ENCODE measurements at regions not wholly inside any gene's neighbourhood (a gene's known extent, or its start where the extent isn't known, plus 50 kb on each side); places are given as distances from the start of the nearest gene placed in this dataset.

DNA sequence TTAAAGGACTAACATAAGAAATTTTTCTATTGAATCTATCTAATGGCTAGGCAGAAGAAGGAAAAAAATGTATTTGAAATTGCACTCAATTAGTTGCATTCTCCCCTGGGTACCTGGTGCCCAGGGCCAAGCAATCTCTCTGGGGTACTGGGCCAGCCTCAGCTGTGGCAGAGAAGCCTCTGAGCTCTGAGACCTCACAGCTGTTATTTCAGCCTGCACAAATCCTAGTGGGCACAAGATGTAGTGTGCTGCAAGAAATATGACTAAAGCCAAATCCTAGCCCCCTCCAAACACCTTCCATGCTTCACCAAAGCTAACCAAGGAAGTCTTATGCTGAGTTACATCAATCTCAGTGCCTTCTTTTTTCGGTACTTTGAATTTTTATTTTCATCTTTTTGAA, 478.4 kb downstream of the STK39 start:
- no peak overlapping the region for H3K27ac ChIP-seq (ENCODE audit: insufficient read depth in 1 of 2, low read depth in 1 of 2, low read length in 2 of 2, poor library complexity in 1 of 2, severe bottlenecking in 2 of 2)
- POLR2A ChIA-PET = no interaction called here
- CTCF ChIA-PET = no interaction called here
- no peaks in the 10 kb centered on the region for H3K9me3 ChIP-seq (ENCODE audit: control extremely low read depth in 1 of 5, control insufficient read depth in 4 of 5, insufficient read depth in 2 of 5, low read depth in 1 of 5, low read length in 4 of 5)
- H3K27me3 ChIP-seq (replicated peaks in 2 of 5; ENCODE audit: control insufficient read depth in 4 of 5, insufficient read depth in 5 of 5, low read length in 4 of 5) = peaks cover 0 to 2% (median 0%) of the 10 kb centered on the region in 5 experiments
- DNase-seq = no peak
- no CpG with 5 or more reads among the region's 1 CpG for WGBS (ENCODE audit: insufficient coverage)
- H3K4me3 ChIP-seq (ENCODE audit: control insufficient read depth in 1 of 7, extremely low read depth in 1 of 7, insufficient read depth in 4 of 7, low read depth in 2 of 7, low read length in 6 of 7) = no peak overlapping the region
- H3K4me1 ChIP-seq (ENCODE audit: control extremely low read depth in 1 of 4, control insufficient read depth in 4 of 4, insufficient read depth in 4 of 4, low read length in 3 of 4) = no peaks in the 10 kb centered on the region
- H3K36me3 ChIP-seq (ENCODE audit: control insufficient read depth in 4 of 4, insufficient read depth in 4 of 4, low read length in 3 of 4) = no peaks in the 10 kb centered on the region

GRCh38 chr2:167767830-167768229, 479.6 kb downstream of the STK39 start:
- DNase-seq = no peak
- Histone ChIP-seq H3K36me3 (ENCODE audit: control insufficient read depth in 4 of 4, insufficient read depth in 4 of 4, low read length in 3 of 4) (no peaks in the 10 kb centered on the region), H3K27ac (ENCODE audit: insufficient read depth in 1 of 2, low read depth in 1 of 2, low read length in 2 of 2, poor library complexity in 1 of 2, severe bottlenecking in 2 of 2) (no peak overlapping the region), H3K27me3 (replicated peaks in 2 of 5; ENCODE audit: control insufficient read depth in 4 of 5, insufficient read depth in 5 of 5, low read length in 4 of 5) (peaks cover 0 to 2% (median 0%) of the 10 kb centered on the region in 5 experiments), H3K9me3 (ENCODE audit: control extremely low read depth in 1 of 5, control insufficient read depth in 4 of 5, insufficient read depth in 2 of 5, low read depth in 1 of 5, low read length in 4 of 5) (no peaks in the 10 kb centered on the region), H3K4me3 (ENCODE audit: control insufficient read depth in 1 of 7, extremely low read depth in 1 of 7, insufficient read depth in 4 of 7, low read depth in 2 of 7, low read length in 6 of 7) (no peak overlapping the region), H3K4me1 (ENCODE audit: control extremely low read depth in 1 of 4, control insufficient read depth in 4 of 4, insufficient read depth in 4 of 4, low read length in 3 of 4) (no peaks in the 10 kb centered on the region)
- POLR2A ChIA-PET = no interaction called here
- CTCF ChIA-PET = no interaction called here

DNA sequence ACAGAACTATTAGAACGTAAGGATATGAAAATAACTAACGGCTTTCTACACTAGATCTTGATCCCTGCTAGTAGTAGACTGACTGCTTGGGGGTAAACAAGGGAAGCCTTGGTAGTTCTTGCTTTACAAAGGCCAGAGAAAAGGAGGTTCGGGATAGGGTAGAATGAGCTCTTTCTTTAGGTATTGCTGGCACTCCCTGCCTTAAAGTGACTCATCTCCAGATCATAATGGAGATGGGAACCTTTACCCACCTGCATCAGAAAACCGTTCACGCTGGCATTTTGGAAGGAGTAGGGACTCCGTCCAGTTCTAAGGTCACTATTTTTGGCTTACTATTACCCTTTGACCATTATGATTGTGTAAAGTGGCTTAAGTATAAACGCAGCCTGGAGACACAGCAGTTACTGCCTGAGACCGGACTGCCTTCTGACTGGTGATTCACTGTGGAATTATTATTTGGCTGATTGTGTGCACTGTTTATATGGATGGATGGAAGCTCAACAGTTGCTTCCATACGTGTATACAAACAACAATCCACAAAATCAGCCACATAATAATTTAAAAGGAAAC, 482.5 kb downstream of the STK39 start:
- no peaks in the 10 kb centered on the region for H3K4me1 ChIP-seq (ENCODE audit: control extremely low read depth in 1 of 4, control insufficient read depth in 4 of 4, insufficient read depth in 4 of 4, low read length in 3 of 4)
- no peak overlapping the region for H3K4me3 ChIP-seq (ENCODE audit: control insufficient read depth in 1 of 7, extremely low read depth in 1 of 7, insufficient read depth in 4 of 7, low read depth in 2 of 7, low read length in 6 of 7)
- no peaks in the 10 kb centered on the region for H3K36me3 ChIP-seq (ENCODE audit: control insufficient read depth in 4 of 4, insufficient read depth in 4 of 4, low read length in 3 of 4)
- no peak overlapping the region for H3K27ac ChIP-seq (ENCODE audit: insufficient read depth in 1 of 2, low read depth in 1 of 2, low read length in 2 of 2, poor library complexity in 1 of 2, severe bottlenecking in 2 of 2)
- no peaks in the 10 kb centered on the region for H3K9me3 ChIP-seq (ENCODE audit: control extremely low read depth in 1 of 5, control insufficient read depth in 4 of 5, insufficient read depth in 2 of 5, low read depth in 1 of 5, low read length in 4 of 5)
- CTCF ChIA-PET = no interaction called here
- 100% methylated on average over 2 of the region's 9 CpGs for WGBS (ENCODE audit: insufficient coverage)
- no peak for DNase-seq
- H3K27me3 ChIP-seq (replicated peaks in 2 of 5; ENCODE audit: control insufficient read depth in 4 of 5, insufficient read depth in 5 of 5, low read length in 4 of 5) = peaks cover 0 to 2% (median 0%) of the 10 kb centered on the region in 5 experiments
- POLR2A ChIA-PET = no interaction called here

DNA sequence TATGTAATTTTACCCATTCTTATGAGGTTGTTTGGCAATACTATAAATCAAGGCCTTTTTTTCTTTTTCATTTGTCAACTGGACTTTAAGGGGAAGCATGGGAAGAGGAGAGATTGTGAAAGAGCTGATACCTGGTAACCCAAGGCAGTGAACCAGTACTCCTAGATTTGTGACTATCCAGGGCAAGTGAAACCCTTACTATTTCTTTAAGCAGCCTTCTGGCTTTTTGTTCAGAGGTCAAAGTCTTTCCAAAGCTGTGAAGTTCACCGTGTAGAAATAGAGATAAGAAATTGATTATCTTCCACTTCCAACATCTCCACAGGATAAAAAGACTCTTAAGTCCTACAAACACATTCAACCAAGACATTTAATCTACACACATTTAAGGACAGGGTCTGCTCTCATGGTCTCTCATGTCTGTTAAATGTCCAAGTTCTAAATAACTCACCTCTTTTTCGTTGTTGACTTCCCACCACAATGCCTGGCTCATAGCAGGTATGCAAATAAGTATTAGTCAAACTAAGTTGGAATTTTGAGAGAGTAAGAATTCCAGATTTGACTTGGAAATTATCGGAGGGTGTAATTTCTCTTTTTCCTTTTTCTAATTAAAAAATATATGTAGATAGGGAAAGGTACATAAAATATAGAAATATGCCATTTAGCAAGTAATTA, 485.8 kb downstream of the STK39 start:
- no peaks in the 10 kb centered on the region for H3K4me1 ChIP-seq (ENCODE audit: control extremely low read depth in 1 of 4, control insufficient read depth in 4 of 4, insufficient read depth in 4 of 4, low read length in 3 of 4)
- no peak overlapping the region for H3K27ac ChIP-seq (ENCODE audit: insufficient read depth in 1 of 2, low read depth in 1 of 2, low read length in 2 of 2, poor library complexity in 1 of 2, severe bottlenecking in 2 of 2)
- DNase-seq = no peak
- WGBS (ENCODE audit: insufficient coverage) = no CpG with 5 or more reads among the region's 3 CpGs
- H3K36me3 ChIP-seq (ENCODE audit: control insufficient read depth in 4 of 4, insufficient read depth in 4 of 4, low read length in 3 of 4) = no peaks in the 10 kb centered on the region
- H3K27me3 ChIP-seq (replicated peaks in 2 of 5; ENCODE audit: control insufficient read depth in 4 of 5, insufficient read depth in 5 of 5, low read length in 4 of 5) = peaks cover 0 to 2% (median 0%) of the 10 kb centered on the region in 5 experiments
- no peaks in the 10 kb centered on the region for H3K9me3 ChIP-seq (ENCODE audit: control extremely low read depth in 1 of 5, control insufficient read depth in 4 of 5, insufficient read depth in 2 of 5, low read depth in 1 of 5, low read length in 4 of 5)
- H3K4me3 ChIP-seq (ENCODE audit: control insufficient read depth in 1 of 7, extremely low read depth in 1 of 7, insufficient read depth in 4 of 7, low read depth in 2 of 7, low read length in 6 of 7) = no peak overlapping the region
- ChIA-PET POLR2A (no interaction called here), CTCF (interaction anchor here (1.7 kb wide), 1 partner anchor 9 kb away, joined by 3 read pairs; no protein-coding TSS in a partner anchor)

- POLR2A ChIA-PET = no interaction called here
These were observed 487.9 kb downstream of the STK39 start for GRCh38 chr2:167759531-167759930.

GRCh38 chr2:167758292-167758691, 489.1 kb downstream of the STK39 start:
- Histone ChIP-seq H3K27ac (ENCODE audit: insufficient read depth in 1 of 2, low read depth in 1 of 2, low read length in 2 of 2, poor library complexity in 1 of 2, severe bottlenecking in 2 of 2) (no peak overlapping the region), H3K4me3 (ENCODE audit: control insufficient read depth in 1 of 7, extremely low read depth in 1 of 7, insufficient read depth in 4 of 7, low read depth in 2 of 7, low read length in 6 of 7) (no peak overlapping the region), H3K27me3 (replicated peaks in 2 of 5; ENCODE audit: control insufficient read depth in 4 of 5, insufficient read depth in 5 of 5, low read length in 4 of 5) (no peaks in the 10 kb centered on the region), H3K36me3 (ENCODE audit: control insufficient read depth in 4 of 4, insufficient read depth in 4 of 4, low read length in 3 of 4) (no peaks in the 10 kb centered on the region), H3K9me3 (ENCODE audit: control extremely low read depth in 1 of 5, control insufficient read depth in 4 of 5, insufficient read depth in 2 of 5, low read depth in 1 of 5, low read length in 4 of 5) (no peaks in the 10 kb centered on the region), H3K4me1 (ENCODE audit: control extremely low read depth in 1 of 4, control insufficient read depth in 4 of 4, insufficient read depth in 4 of 4, low read length in 3 of 4) (no peaks in the 10 kb centered on the region)
- CTCF ChIA-PET = no interaction called here
- no peak for DNase-seq
- POLR2A ChIA-PET = no interaction called here
- WGBS (ENCODE audit: insufficient coverage) = 79% methylated on average over 5 of the region's 6 CpGs

More at GRCh38 chr2:167759531-167759930, 487.9 kb downstream of the STK39 start:
- no peaks in the 10 kb centered on the region for H3K36me3 ChIP-seq (ENCODE audit: control insufficient read depth in 4 of 4, insufficient read depth in 4 of 4, low read length in 3 of 4)
- no peak for DNase-seq
- no peak overlapping the region for H3K27ac ChIP-seq (ENCODE audit: insufficient read depth in 1 of 2, low read depth in 1 of 2, low read length in 2 of 2, poor library complexity in 1 of 2, severe bottlenecking in 2 of 2)
- no peak overlapping the region for H3K4me3 ChIP-seq (ENCODE audit: control insufficient read depth in 1 of 7, extremely low read depth in 1 of 7, insufficient read depth in 4 of 7, low read depth in 2 of 7, low read length in 6 of 7)
- WGBS (ENCODE audit: insufficient coverage) = 100% methylated on average over 2 of the region's 3 CpGs
- H3K9me3 ChIP-seq (ENCODE audit: control extremely low read depth in 1 of 5, control insufficient read depth in 4 of 5, insufficient read depth in 2 of 5, low read depth in 1 of 5, low read length in 4 of 5) = no peaks in the 10 kb centered on the region
- CTCF ChIA-PET = interaction anchor here (1.7 kb wide), 1 partner anchor 11 kb away, joined by 3 read pairs; no protein-coding TSS in a partner anchor
- H3K27me3 ChIP-seq (replicated peaks in 2 of 5; ENCODE audit: control insufficient read depth in 4 of 5, insufficient read depth in 5 of 5, low read length in 4 of 5) = no peaks in the 10 kb centered on the region
- no peaks in the 10 kb centered on the region for H3K4me1 ChIP-seq (ENCODE audit: control extremely low read depth in 1 of 4, control insufficient read depth in 4 of 4, insufficient read depth in 4 of 4, low read length in 3 of 4)

- Histone ChIP-seq H3K4me3 (ENCODE audit: control insufficient read depth in 1 of 7, extremely low read depth in 1 of 7, insufficient read depth in 4 of 7, low read depth in 2 of 7, low read length in 6 of 7) (no peak overlapping the region), H3K4me1 (ENCODE audit: control extremely low read depth in 1 of 4, control insufficient read depth in 4 of 4, insufficient read depth in 4 of 4, low read length in 3 of 4) (no peaks in the 10 kb centered on the region), H3K9me3 (ENCODE audit: control extremely low read depth in 1 of 5, control insufficient read depth in 4 of 5, insufficient read depth in 2 of 5, low read depth in 1 of 5, low read length in 4 of 5) (no peaks in the 10 kb centered on the region), H3K27ac (ENCODE audit: insufficient read depth in 1 of 2, low read depth in 1 of 2, low read length in 2 of 2, poor library complexity in 1 of 2, severe bottlenecking in 2 of 2) (no peak overlapping the region), H3K36me3 (ENCODE audit: control insufficient read depth in 4 of 4, insufficient read depth in 4 of 4, low read length in 3 of 4) (no peaks in the 10 kb centered on the region), H3K27me3 (replicated peaks in 2 of 5; ENCODE audit: control insufficient read depth in 4 of 5, insufficient read depth in 5 of 5, low read length in 4 of 5) (no peaks in the 10 kb centered on the region)
- ChIA-PET CTCF (no interaction called here), POLR2A (no interaction called here)
- DNase-seq = no peak
- WGBS (ENCODE audit: insufficient coverage) = 98% methylated on average over 7 of the region's 9 CpGs
These were observed 490.9 kb downstream of the STK39 start for GRCh38 chr2:167756446-167756845.
